GM12892 (cell line): ENCODE measurements at regions not wholly inside any gene's neighbourhood (a gene's known extent, or its start where the extent isn't known, plus 50 kb on each side); places are given as distances from the start of the nearest gene placed in this dataset.

Source experiments
- POLR2A ChIP-seq: IDR thresholded peaks from 2 replicates; pipeline ENCODE4 v1.6.1; 2011; ENCODE audit warnings: low read depth, low read length, control low read depth
- POLR2AphosphoS5 ChIP-seq: IDR thresholded peaks from 2 replicates; pipeline ENCODE4 v1.6.1; 2011; ENCODE audit warnings: low read depth, low read length, control low read depth
- TAF1 ChIP-seq: IDR thresholded peaks from 2 replicates; pipeline ENCODE4 v1.6.1; 2011; ENCODE audit warnings: low read depth, mild to moderate bottlenecking, control low read depth, low read length, borderline replicate concordance

DNA sequence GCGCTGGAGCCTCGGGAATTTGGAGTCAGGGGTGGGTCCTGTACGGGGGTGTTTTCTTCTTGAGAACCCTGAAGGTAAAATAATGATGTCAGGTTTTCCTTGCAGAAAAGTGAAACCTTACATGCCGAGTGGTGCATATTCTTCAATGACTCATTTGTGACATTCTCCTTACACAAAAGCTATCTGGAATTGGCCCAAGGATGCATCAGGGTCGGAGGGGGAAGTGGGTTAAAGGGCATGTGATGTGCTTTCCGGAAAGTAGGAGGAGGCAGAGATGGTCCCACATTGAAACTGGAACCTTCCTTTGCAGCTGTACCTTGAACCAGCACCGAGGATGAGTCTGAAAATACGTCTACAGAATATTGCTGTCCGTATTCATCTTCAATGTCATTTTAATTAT lies 411.2 kb upstream of the IRX4 start:
- TF ChIP-seq POLR2A: no peak
- TF ChIP-seq POLR2AphosphoS5: no peak
- no peak for TF ChIP-seq TAF1
